ENCODE measurements at regions not wholly inside any gene's neighbourhood (a gene's known extent, or its start where the extent isn't known, plus 50 kb on each side); places are given as distances from the start of the nearest gene placed in this dataset.
"Not testable (repeated sequence)": the region's sequence is repeated elsewhere in the genome, so short reads cannot be mapped to it uniquely, and the experiment has no call there.

DNA sequence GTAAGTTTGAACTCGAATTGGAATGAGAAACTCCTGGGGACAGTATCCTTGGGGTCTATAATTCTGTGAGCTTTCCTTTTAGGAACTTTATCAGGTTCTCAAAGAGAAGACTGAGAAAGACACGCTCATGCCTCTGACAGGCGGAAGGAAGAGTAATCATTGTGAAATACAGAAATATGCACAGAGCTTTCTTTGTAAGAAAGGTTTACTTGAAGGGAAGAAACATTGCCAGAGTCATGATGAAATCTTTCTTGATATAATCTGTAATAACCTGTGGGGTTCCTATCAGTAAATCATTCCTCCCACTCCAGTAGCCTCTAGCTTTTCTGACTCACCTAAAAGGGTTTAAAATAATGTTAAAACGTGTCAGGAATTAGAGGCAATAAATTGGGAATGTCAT lies 83.6 kb upstream of the CCDC39 start:
- H3K36me3 ChIP-seq, result no peaks in the 10 kb centered on the region
- DNase-seq, result no peak
- H3K9me3 ChIP-seq, result no peaks in the 10 kb centered on the region
- no peak overlapping the region for H3K27ac ChIP-seq
- no peak for TF ChIP-seq POLR2A (IDR thresholded peaks at IDR 0.05)
- TF ChIP-seq, protein P1, sequence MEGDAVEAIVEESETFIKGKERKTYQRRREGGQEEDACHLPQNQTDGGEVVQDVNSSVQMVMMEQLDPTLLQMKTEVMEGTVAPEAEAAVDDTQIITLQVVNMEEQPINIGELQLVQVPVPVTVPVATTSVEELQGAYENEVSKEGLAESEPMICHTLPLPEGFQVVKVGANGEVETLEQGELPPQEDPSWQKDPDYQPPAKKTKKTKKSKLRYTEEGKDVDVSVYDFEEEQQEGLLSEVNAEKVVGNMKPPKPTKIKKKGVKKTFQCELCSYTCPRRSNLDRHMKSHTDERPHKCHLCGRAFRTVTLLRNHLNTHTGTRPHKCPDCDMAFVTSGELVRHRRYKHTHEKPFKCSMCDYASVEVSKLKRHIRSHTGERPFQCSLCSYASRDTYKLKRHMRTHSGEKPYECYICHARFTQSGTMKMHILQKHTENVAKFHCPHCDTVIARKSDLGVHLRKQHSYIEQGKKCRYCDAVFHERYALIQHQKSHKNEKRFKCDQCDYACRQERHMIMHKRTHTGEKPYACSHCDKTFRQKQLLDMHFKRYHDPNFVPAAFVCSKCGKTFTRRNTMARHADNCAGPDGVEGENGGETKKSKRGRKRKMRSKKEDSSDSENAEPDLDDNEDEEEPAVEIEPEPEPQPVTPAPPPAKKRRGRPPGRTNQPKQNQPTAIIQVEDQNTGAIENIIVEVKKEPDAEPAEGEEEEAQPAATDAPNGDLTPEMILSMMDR (IDR thresholded peaks at IDR 0.05), result no peak
- H3K4me3 ChIP-seq, result no peak overlapping the region
- intact Hi-C loops (cut with DNase I; ENCODE audit: low total_unique reads), result no loop called here
- H3K4me1 ChIP-seq, result no peaks in the 10 kb centered on the region
- no peaks in the 10 kb centered on the region for H3K27me3 ChIP-seq

DNA sequence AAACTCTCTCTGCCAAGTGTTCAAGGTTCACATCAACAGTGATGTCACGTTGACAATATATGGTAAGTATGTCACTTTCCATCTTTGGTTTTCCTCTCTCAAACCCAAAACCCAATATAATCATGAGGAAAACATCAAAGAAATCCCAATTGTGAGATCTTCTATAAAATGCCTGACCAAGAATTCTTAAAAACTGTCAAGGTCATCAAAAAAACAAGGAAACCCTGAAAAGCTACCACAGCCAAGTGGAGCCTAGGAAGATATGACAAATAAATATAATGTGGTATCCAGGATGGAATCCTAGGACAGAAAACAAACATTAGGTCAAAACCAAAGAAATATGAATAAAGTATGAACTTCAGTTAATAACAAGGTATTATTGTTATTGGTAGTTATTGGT lies 85.2 kb upstream of the CCDC39 start:
- H3K4me1 ChIP-seq, result no peaks in the 10 kb centered on the region
- no peaks in the 10 kb centered on the region for H3K36me3 ChIP-seq
- intact Hi-C loops (cut with DNase I; ENCODE audit: low total_unique reads), result no loop called here
- no peak for DNase-seq
- H3K27ac ChIP-seq, result no peak overlapping the region
- H3K4me3 ChIP-seq, result no peak overlapping the region
- TF ChIP-seq, protein P1 (IDR thresholded peaks at IDR 0.05), result no peak
- TF ChIP-seq POLR2A (IDR thresholded peaks at IDR 0.05), result no peak
- H3K27me3 ChIP-seq, result no peaks in the 10 kb centered on the region
- H3K9me3 ChIP-seq, result no peaks in the 10 kb centered on the region

DNA sequence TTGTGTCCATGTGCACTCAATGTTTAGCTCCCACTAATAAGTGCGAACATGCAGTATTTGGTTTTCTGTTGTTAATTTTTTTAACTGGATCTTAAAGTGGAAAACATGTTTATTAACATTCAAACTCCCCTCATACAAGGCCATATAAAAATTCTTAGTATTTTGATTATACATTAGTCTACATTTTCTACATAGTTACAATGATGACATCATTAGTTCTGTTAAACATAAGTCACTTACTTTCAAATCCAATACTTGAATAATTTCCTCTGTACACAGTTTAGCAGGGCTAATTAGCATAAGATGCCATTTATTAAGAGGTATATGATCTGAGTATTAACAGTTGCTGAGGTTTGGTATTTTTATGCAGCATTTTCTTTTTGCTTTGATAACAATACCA lies 91.3 kb upstream of the CCDC39 start:
- no peaks in the 10 kb centered on the region for H3K27me3 ChIP-seq

GRCh38 chr3:180776433-180776832 lies 97.1 kb upstream of the CCDC39 start:
- Histone ChIP-seq H3K4me1 (no peaks in the 10 kb centered on the region), H3K27me3 (no peaks in the 10 kb centered on the region), H3K4me3 (no peak overlapping the region), H3K9me3 (no peaks in the 10 kb centered on the region), H3K27ac (no peak overlapping the region), H3K36me3 (no peaks in the 10 kb centered on the region)
- DNase-seq, result no peak
- TF ChIP-seq, protein P1 (IDR thresholded peaks at IDR 0.05), result no peak
- no peak for TF ChIP-seq POLR2A (IDR thresholded peaks at IDR 0.05)
- intact Hi-C loops (cut with DNase I; ENCODE audit: low total_unique reads), result no loop called here

More for the DNA sequence above, 91.3 kb upstream of the CCDC39 start:
- no peaks in the 10 kb centered on the region for H3K4me1 ChIP-seq
- H3K36me3 ChIP-seq, result no peaks in the 10 kb centered on the region
- H3K27ac ChIP-seq, result no peak overlapping the region
- DNase-seq, result no peak
- intact Hi-C loops (cut with DNase I; ENCODE audit: low total_unique reads), result no loop called here
- no peak overlapping the region for H3K4me3 ChIP-seq
- TF ChIP-seq, protein P1 (IDR thresholded peaks at IDR 0.05), result no peak
- no peak for TF ChIP-seq POLR2A (IDR thresholded peaks at IDR 0.05)
- no peaks in the 10 kb centered on the region for H3K9me3 ChIP-seq

- H3K4me1 ChIP-seq, result no peaks in the 10 kb centered on the region
- DNase-seq, result no peak
- no peaks in the 10 kb centered on the region for H3K9me3 ChIP-seq
- intact Hi-C loops (cut with DNase I; ENCODE audit: low total_unique reads), result no loop called here
- no peaks in the 10 kb centered on the region for H3K27me3 ChIP-seq
- no peak for TF ChIP-seq POLR2A (IDR thresholded peaks at IDR 0.05)
- TF ChIP-seq, protein P1 (IDR thresholded peaks at IDR 0.05), result no peak
- no peaks in the 10 kb centered on the region for H3K36me3 ChIP-seq
- H3K4me3 ChIP-seq, result no peak overlapping the region
- no peak overlapping the region for H3K27ac ChIP-seq
These were observed 103.1 kb upstream of the CCDC39 start for GRCh38 chr3:180782195-180782984.

DNA sequence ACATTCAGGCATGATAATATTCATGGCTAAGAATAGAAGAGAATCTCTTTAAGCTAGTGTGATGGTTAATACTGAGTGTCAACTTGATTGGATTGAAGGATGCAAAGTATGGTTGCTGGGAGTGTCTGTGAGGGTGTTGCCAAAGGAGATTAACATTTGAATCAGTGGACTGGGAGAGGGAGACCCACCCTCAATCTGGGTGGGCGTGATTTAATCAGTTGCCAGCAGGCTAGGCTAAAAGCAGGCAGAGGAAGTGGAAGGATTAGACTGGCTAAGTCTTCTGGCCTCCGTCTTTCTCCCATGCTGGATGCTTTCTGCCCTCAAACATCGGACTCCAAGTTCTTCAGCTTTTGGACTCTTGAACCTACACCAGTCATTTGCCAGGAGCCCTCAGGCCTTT lies 106.9 kb upstream of the CCDC39 start:
- DNase-seq; intact Hi-C loops (cut with DNase I; ENCODE audit: low total_unique reads); H3K27me3 ChIP-seq: not testable (repeated sequence)

More for the DNA sequence above, 106.9 kb upstream of the CCDC39 start:
- not testable (repeated sequence) for H3K27ac ChIP-seq, H3K4me1 ChIP-seq, H3K4me3 ChIP-seq, H3K9me3 ChIP-seq, H3K36me3 ChIP-seq
